ENCODE measurements at regions not wholly inside any gene's neighbourhood (a gene's known extent, or its start where the extent isn't known, plus 50 kb on each side); places are given as distances from the start of the nearest gene placed in this dataset.
"Not testable (repeated sequence)": the region's sequence is repeated elsewhere in the genome, so short reads cannot be mapped to it uniquely, and the experiment has no call there.

- DNase-seq, result no peak
- Histone ChIP-seq H3K4me1 (no peaks in the 10 kb centered on the region), H3K36me3 (ENCODE audit: low read depth, missing control alignments) (no peaks in the 10 kb centered on the region), H3K9me3 (no peaks in the 10 kb centered on the region), H3K4me3 (no peak overlapping the region), H3K27ac (no peak overlapping the region), H3K27me3 (no peaks in the 10 kb centered on the region)
- WGBS, 2 donors, result 59 to 93% methylated on average over 2 of the region's 2 CpGs
- TF ChIP-seq CTCF (IDR thresholded peaks at IDR 0.05), result no peak
- no peak for TF ChIP-seq POLR2A (IDR thresholded peaks at IDR 0.05)
- intact Hi-C loops (cut with DNase I; ENCODE audit: low total_unique reads), result no loop called here
Observed at GRCh38 chr11:121907379-121907778, 208.6 kb downstream of the BLID start.

- Histone ChIP-seq H3K27me3 (no peaks in the 10 kb centered on the region), H3K36me3 (ENCODE audit: low read depth, missing control alignments) (no peaks in the 10 kb centered on the region), H3K4me1 (no peaks in the 10 kb centered on the region), H3K27ac (no peak overlapping the region), H3K4me3 (no peak overlapping the region), H3K9me3 (no peaks in the 10 kb centered on the region)
- no peak for TF ChIP-seq CTCF (IDR thresholded peaks at IDR 0.05)
- TF ChIP-seq POLR2A (IDR thresholded peaks at IDR 0.05), result no peak
- intact Hi-C loops (cut with DNase I; ENCODE audit: low total_unique reads), result no loop called here
- 87 to 88% methylated on average over 6 of the region's 6 CpGs for WGBS, 2 donors
- no peak for DNase-seq
Observed at GRCh38 chr11:121904148-121904547, 211.9 kb downstream of the BLID start.

DNA sequence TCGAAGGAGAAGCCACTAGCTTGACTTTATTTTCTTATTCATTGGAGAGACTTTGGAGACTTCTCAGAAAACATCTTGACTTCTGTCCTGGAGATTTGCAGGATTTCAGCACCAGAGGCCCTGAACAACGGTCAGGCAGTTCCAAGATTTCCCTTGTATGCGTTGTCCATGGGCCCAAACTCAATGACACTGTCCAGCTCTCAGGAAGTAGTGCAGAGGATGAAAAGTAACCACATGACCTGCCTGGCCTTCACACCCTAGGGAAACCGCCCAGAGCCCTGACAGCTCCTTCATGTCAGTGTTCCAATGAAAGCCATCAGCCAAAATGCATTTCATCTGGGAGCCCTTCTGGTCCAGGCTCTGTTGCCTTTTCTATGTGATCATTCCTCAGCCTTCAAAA lies 214.1 kb downstream of the BLID start:
- H3K36me3 ChIP-seq (ENCODE audit: low read depth, missing control alignments), result no peaks in the 10 kb centered on the region
- DNase-seq, result no peak
- WGBS, 2 donors, result 77 to 91% methylated on average over 4 of the region's 4 CpGs
- intact Hi-C loops (cut with DNase I; ENCODE audit: low total_unique reads), result no loop called here
- no peak overlapping the region for H3K27ac ChIP-seq
- no peaks in the 10 kb centered on the region for H3K4me1 ChIP-seq
- H3K4me3 ChIP-seq, result no peak overlapping the region
- TF ChIP-seq CTCF (IDR thresholded peaks at IDR 0.05) (no peak), POLR2A (IDR thresholded peaks at IDR 0.05) (no peak)
- H3K9me3 ChIP-seq, result no peaks in the 10 kb centered on the region
- no peaks in the 10 kb centered on the region for H3K27me3 ChIP-seq

DNA sequence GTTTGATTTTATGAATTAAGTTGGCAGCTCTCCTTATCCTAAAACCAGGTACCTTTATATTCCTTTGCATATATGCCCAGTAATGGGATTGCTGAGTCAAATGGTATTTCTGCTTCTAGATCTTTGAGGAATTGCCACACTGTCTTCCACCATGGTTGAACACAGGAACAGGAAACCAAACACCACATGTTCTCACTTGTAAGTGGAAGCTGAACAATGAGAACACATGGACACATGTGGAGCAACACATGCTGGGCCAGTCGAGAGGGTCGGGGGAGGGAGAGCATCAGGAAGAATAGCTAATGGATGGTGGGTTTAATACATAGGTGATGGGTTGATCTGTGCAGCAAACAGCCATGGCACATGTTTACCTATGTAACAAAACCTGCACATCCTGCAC lies 214.6 kb downstream of the BLID start:
- H3K36me3 ChIP-seq (ENCODE audit: low read depth, missing control alignments); DNase-seq; H3K9me3 ChIP-seq; intact Hi-C loops (cut with DNase I; ENCODE audit: low total_unique reads); H3K27ac ChIP-seq; H3K4me1 ChIP-seq; H3K4me3 ChIP-seq; H3K27me3 ChIP-seq: not testable (repeated sequence)
- 84 to 100% methylated on average over 2 of the region's 2 CpGs for WGBS, 2 donors

DNA sequence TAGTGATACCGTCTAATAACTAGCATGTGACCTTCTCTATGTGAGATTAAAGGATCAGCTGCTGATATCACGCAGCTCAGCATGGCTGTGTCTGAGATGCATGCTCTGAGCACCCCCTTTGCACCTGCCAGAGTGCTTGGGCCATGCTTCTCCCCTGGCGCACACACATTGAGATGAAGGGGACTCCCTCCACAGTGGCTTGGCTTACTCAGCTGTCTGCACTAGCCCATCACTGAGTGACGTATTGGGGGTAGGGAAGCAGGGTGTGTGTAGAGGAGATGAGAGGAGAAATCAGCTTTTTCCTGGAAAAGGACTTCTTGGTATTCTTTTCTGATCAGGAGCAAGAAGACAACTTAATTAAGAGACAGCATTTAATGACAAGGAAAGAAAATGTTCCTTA lies 216.5 kb downstream of the BLID start:
- no peak overlapping the region for H3K27ac ChIP-seq
- H3K4me1 ChIP-seq, result no peaks in the 10 kb centered on the region
- intact Hi-C loops (cut with DNase I; ENCODE audit: low total_unique reads), result no loop called here
- no peak overlapping the region for H3K4me3 ChIP-seq
- H3K27me3 ChIP-seq, result no peaks in the 10 kb centered on the region
- TF ChIP-seq CTCF (IDR thresholded peaks at IDR 0.05) (no peak), POLR2A (IDR thresholded peaks at IDR 0.05) (no peak)
- H3K9me3 ChIP-seq, result no peaks in the 10 kb centered on the region
- no peaks in the 10 kb centered on the region for H3K36me3 ChIP-seq (ENCODE audit: low read depth, missing control alignments)
- no peak for DNase-seq
- WGBS, 2 donors, result 84 to 92% methylated on average over 4 of the region's 4 CpGs

Data from testis (tissue), 2 donors.